ENCODE measurements at regions not wholly inside any gene's neighbourhood (a gene's known extent, or its start where the extent isn't known, plus 50 kb on each side); places are given as distances from the start of the nearest gene placed in this dataset.

DNA sequence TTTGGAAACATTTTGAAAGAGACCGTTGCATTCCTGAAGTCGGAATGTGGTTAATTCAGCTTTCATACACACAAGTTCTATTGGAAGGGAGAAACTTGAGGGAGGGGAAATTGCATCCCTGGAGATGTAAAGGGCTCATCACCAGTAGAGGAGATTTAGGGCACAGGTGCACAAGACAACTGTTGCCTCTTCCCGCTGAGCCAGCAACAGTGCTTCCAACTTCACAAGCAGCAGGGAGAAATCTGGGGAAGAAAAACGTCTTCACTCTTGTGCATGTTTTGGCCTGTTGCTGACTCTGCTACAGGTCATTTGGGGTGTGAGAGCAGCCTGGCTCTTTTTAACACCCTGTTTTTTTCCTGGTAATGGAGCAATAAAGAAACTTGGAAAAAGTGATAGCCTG lies 277.9 kb downstream of the GAS1 start:
- DNase-seq (ENCODE audit: low read depth) = no peak
- H3K4me3 ChIP-seq (ENCODE audit: control insufficient read depth, low read depth, low read length) = no peak overlapping the region
- TF ChIP-seq CTCF (IDR thresholded peaks at IDR 0.05; ENCODE audit: control insufficient read depth, insufficient read depth, low read depth, low read length, missing control alignments) = no peak

GRCh38 chr9:86668488-86668887 lies 278.8 kb downstream of the GAS1 start:
- H3K4me3 ChIP-seq (ENCODE audit: control insufficient read depth, low read depth, low read length) = no peak overlapping the region
- DNase-seq (ENCODE audit: low read depth) = no peak
- no peak for TF ChIP-seq CTCF (IDR thresholded peaks at IDR 0.05; ENCODE audit: control insufficient read depth, insufficient read depth, low read depth, low read length, missing control alignments)

GRCh38 chr9:86667307-86667706 lies 280.0 kb downstream of the GAS1 start:
- H3K4me3 ChIP-seq (ENCODE audit: control insufficient read depth, low read depth, low read length) = no peak overlapping the region
- no peak for DNase-seq (ENCODE audit: low read depth)
- TF ChIP-seq CTCF (IDR thresholded peaks at IDR 0.05; ENCODE audit: control insufficient read depth, insufficient read depth, low read depth, low read length, missing control alignments) = no peak

DNA sequence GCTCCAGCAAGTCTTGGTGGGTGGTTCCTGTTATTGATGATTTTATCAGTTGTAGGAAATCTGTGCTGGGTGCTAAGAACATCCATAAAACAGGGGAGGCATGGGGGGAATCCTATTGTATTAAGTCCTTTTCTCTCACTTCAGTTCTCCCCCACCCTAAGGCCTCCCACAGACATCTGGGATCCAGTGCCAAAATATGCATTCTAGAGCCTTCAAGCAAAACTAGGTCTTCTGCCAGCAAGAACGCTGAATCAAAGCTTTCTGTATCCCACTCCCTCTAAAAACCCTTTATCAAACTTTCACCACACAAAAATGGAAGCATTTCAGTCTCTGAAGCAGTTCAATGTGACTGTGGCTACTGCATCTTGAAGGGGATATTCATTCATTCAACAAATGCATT lies 281.9 kb downstream of the GAS1 start:
- H3K4me3 ChIP-seq (ENCODE audit: control insufficient read depth, low read depth, low read length) = no peak overlapping the region
- DNase-seq (ENCODE audit: low read depth) = no peak
- no peak for TF ChIP-seq CTCF (IDR thresholded peaks at IDR 0.05; ENCODE audit: control insufficient read depth, insufficient read depth, low read depth, low read length, missing control alignments)

GRCh38 chr9:86664603-86665002 lies 282.7 kb downstream of the GAS1 start:
- no peak overlapping the region for H3K4me3 ChIP-seq (ENCODE audit: control insufficient read depth, low read depth, low read length)

GRCh38 chr9:86663905-86664304 lies 283.4 kb downstream of the GAS1 start:
- TF ChIP-seq CTCF (IDR thresholded peaks at IDR 0.05; ENCODE audit: control insufficient read depth, insufficient read depth, low read depth, low read length, missing control alignments) = no peak
- no peak for DNase-seq (ENCODE audit: low read depth)
- no peak overlapping the region for H3K4me3 ChIP-seq (ENCODE audit: control insufficient read depth, low read depth, low read length)

More at GRCh38 chr9:86664603-86665002, 282.7 kb downstream of the GAS1 start:
- no peak for TF ChIP-seq CTCF (IDR thresholded peaks at IDR 0.05; ENCODE audit: control insufficient read depth, insufficient read depth, low read depth, low read length, missing control alignments)
- DNase-seq (ENCODE audit: low read depth) = no peak

- TF ChIP-seq CTCF (IDR thresholded peaks at IDR 0.05; ENCODE audit: control insufficient read depth, insufficient read depth, low read depth, low read length, missing control alignments) = no peak
- no peak overlapping the region for H3K4me3 ChIP-seq (ENCODE audit: control insufficient read depth, low read depth, low read length)
- no peak for DNase-seq (ENCODE audit: low read depth)
These were observed 284.3 kb downstream of the GAS1 start for GRCh38 chr9:86662890-86663468.

Measured in AG09309 (cell line).